Adrenal gland (tissue), 5 donors: ENCODE measurements at regions not wholly inside any gene's neighbourhood (a gene's known extent, or its start where the extent isn't known, plus 50 kb on each side); places are given as distances from the start of the nearest gene placed in this dataset.

Source experiments
- POLR2A ChIP-seq, 2 donors: fragments of 450-650 bp; IDR thresholded peaks; one replicate each; pipeline ENCODE4 v1.6.1; 2017; ENCODE audit warnings: antibody characterized with exemption in 2 of 2, mild to moderate bottlenecking in 2 of 2, moderate library complexity in 1 of 2
- TF ChIP-seq, protein P1 (sequence below), 6 experiments: fragments of 450-650 bp in 4 of 6; fragments of 200-600 bp in 2 of 6; sonication (generic) in 1 of 6; IDR thresholded peaks; 1 replicate in 5 of 6; 2 replicates in 1 of 6; pipeline versions ENCODE4 v1.5.1 to v1.8.0; 2016 to 2021; ENCODE audit warnings: antibody characterized with exemption in 6 of 6, mild to moderate bottlenecking in 2 of 6, moderate library complexity in 1 of 6
- donor health status: DM: no; HTN: no; CAD: no.

DNA sequence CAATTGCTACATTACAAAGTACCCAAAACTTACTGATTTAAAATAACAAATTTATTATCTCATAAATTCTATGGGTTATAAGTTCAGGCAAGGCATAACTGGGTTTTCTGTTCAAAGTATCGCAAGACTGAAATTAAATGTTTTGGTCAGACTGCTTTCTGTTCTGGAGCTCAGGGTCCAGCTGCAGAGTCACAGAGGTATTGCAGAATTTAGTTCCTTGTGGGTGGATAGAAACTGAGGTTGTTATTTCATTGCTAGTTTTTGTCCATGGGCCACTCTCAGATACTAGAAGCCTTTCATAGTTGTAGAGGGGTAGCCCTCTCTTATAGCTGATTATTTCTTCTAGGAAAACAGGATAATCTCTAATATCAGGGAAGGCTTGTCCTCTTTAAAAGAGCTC is 467.9 kb downstream of the TRHDE start:
- TF ChIP-seq, protein P1, sequence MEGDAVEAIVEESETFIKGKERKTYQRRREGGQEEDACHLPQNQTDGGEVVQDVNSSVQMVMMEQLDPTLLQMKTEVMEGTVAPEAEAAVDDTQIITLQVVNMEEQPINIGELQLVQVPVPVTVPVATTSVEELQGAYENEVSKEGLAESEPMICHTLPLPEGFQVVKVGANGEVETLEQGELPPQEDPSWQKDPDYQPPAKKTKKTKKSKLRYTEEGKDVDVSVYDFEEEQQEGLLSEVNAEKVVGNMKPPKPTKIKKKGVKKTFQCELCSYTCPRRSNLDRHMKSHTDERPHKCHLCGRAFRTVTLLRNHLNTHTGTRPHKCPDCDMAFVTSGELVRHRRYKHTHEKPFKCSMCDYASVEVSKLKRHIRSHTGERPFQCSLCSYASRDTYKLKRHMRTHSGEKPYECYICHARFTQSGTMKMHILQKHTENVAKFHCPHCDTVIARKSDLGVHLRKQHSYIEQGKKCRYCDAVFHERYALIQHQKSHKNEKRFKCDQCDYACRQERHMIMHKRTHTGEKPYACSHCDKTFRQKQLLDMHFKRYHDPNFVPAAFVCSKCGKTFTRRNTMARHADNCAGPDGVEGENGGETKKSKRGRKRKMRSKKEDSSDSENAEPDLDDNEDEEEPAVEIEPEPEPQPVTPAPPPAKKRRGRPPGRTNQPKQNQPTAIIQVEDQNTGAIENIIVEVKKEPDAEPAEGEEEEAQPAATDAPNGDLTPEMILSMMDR (IDR thresholded peaks at IDR 0.05), result no peak
- TF ChIP-seq POLR2A (IDR thresholded peaks at IDR 0.05), result no peak
